Activated CD4-positive, alpha-beta T cell treated with anti-CD3 and anti-CD28 coated beads for 1 hour (primary cell): ENCODE measurements at regions not wholly inside any gene's neighbourhood (a gene's known extent, or its start where the extent isn't known, plus 50 kb on each side); places are given as distances from the start of the nearest gene placed in this dataset.
"Not testable (repeated sequence)": the region's sequence is repeated elsewhere in the genome, so short reads cannot be mapped to it uniquely, and the experiment has no call there.

ENCODE experiments used
- DNase-seq: peaks from one replicate; pipeline ENCODE4 v3.0.0-alpha.2; 2020

GRCh38 chr10:9175200-9175599 lies 1120.7 kb downstream of the GATA3 start:
- no peak for DNase-seq

GRCh38 chr10:9183197-9183880 lies 1128.9 kb downstream of the GATA3 start:
- DNase-seq, result not testable (repeated sequence)

GRCh38 chr10:9188022-9188810 lies 1133.7 kb downstream of the GATA3 start:
- DNase-seq, result no peak

GRCh38 chr10:9189448-9189847 lies 1135.0 kb downstream of the GATA3 start:
- no peak for DNase-seq

- DNase-seq, result no peak
Observed at GRCh38 chr10:9193120-9193519, 1138.6 kb downstream of the GATA3 start.

GRCh38 chr10:9195385-9195784 lies 1140.9 kb downstream of the GATA3 start:
- DNase-seq, result no peak

GRCh38 chr10:9198611-9199010 lies 1144.1 kb downstream of the GATA3 start:
- DNase-seq, result no peak

- no peak for DNase-seq
Observed at GRCh38 chr10:9205558-9205957, 1151.1 kb downstream of the GATA3 start.

- DNase-seq, result peak; percentile 53
Observed at GRCh38 chr10:9209105-9209798, 1154.8 kb downstream of the GATA3 start.

- no peak for DNase-seq
Observed at GRCh38 chr10:9211228-9211627, 1156.7 kb downstream of the GATA3 start.

- DNase-seq, result no peak
Observed at GRCh38 chr10:9214618-9215017, 1160.1 kb downstream of the GATA3 start.

GRCh38 chr10:9215121-9215520 lies 1160.6 kb downstream of the GATA3 start:
- DNase-seq, result no peak

- no peak for DNase-seq
Observed at GRCh38 chr10:9219860-9220259, 1165.4 kb downstream of the GATA3 start.

- DNase-seq, result no peak
Observed at GRCh38 chr10:9222917-9223316, 1168.4 kb downstream of the GATA3 start.

- DNase-seq, result no peak
Observed at GRCh38 chr10:9227679-9228365, 1173.3 kb downstream of the GATA3 start.

- no peak for DNase-seq
Observed at GRCh38 chr10:9228771-9229170, 1174.3 kb downstream of the GATA3 start.

- no peak for DNase-seq
Observed at GRCh38 chr10:9229702-9230244, 1175.3 kb downstream of the GATA3 start.

GRCh38 chr10:9230625-9231024 lies 1176.1 kb downstream of the GATA3 start:
- DNase-seq, result no peak

- no peak for DNase-seq
Observed at GRCh38 chr10:9234191-9234590, 1179.7 kb downstream of the GATA3 start.

- DNase-seq, result no peak
Observed at GRCh38 chr10:9238041-9238440, 1183.6 kb downstream of the GATA3 start.

- no peak for DNase-seq
Observed at GRCh38 chr10:9239298-9239697, 1184.8 kb downstream of the GATA3 start.

GRCh38 chr10:9243941-9244411 lies 1189.5 kb downstream of the GATA3 start:
- no peak for DNase-seq

- no peak for DNase-seq
Observed at GRCh38 chr10:9244864-9245263, 1190.4 kb downstream of the GATA3 start.
